GM19438 (cell line): ENCODE measurements at regions not wholly inside any gene's neighbourhood (a gene's known extent, or its start where the extent isn't known, plus 50 kb on each side); places are given as distances from the start of the nearest gene placed in this dataset.

Source experiments
- ATAC-seq: cut with Tn5 transposase; IDR thresholded peaks from one replicate; pipeline ENCODE4 v1.9.1; 2021; ENCODE audit warnings: low read depth; ENCODE audit not compliant: unreplicated experiment

DNA sequence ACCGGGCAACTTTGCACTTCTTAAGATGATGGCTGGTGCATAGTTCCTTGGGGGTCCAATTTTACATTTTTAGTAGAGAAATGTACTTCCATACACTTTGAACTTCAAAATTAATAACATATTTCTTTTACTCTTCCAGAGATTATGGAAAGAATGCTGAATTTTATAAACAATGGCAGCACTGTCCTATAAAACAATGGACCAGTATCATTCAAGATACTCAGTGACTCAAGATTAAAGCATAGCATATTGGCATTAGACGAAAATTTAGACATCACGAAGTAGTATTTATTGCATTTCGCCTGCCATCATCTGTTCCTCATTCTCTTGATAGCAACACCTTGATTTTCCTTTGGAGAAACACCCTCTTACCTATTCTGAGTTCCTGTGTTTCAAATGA is 118.3 kb upstream of the ATF7IP start:
- no peak for ATAC-seq

GRCh38 chr12:14249368-14249767 is 116.1 kb upstream of the ATF7IP start:
- no peak for ATAC-seq

GRCh38 chr12:14252697-14253096 is 112.8 kb upstream of the ATF7IP start:
- ATAC-seq = no peak

DNA sequence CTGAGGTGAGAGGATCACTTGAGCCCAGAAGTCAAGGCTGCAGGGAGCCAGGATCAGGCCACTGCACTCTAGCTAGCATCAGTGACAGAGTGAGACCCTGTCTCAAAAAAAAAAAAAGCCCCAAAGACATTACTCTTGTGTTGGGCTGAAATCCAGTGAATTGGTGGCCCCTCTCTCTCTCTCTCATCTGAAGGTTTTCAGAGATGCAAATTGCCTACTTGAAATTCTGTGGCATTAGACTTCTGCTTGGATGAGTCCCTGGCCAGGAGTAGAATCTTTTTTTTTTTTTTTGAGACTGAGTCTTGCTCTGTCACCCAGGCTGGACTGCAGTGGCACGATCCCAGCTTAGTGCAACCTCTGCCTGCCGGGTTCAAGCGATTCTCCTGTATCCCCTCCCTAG is 112.0 kb upstream of the ATF7IP start:
- no peak for ATAC-seq

DNA sequence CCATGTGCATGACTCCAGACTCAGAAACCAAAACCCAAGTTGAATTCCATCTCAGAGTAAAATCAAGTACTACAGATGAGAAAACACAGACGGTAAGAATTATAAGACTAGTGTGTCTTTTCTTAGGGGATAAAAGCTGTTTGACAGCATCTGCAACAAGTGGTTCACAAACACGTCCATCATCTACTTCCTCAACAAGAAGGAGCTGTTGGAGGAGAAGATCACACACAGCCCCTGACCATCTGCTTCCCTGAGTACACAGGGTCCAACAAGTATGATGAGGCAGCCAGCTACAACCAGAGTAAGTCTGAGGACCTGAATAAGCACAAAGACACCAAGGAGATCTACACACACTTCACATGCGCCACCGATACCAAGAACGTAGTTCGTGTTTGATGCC is 110.7 kb upstream of the ATF7IP start:
- no peak for ATAC-seq

DNA sequence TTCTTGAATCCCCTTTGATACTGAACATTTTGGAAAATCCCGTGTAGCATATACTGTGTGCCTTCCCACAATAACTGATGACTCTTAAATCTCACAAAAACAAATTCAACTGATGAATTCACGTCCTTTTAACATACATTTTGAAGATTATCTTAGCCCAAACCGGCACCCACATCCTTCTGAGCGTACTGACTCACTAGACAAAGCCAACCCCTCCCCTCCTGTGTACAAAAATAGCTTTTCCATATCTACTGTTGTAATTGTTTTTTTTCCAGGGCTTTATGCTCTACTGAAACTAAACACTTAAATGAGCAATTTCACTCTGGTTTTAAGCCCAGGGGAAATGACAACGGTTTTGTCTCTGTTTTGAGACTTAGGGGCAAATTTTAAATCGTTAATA is 109.4 kb upstream of the ATF7IP start:
- ATAC-seq = no peak

GRCh38 chr12:14256555-14257169 is 108.8 kb upstream of the ATF7IP start:
- ATAC-seq = no peak

DNA sequence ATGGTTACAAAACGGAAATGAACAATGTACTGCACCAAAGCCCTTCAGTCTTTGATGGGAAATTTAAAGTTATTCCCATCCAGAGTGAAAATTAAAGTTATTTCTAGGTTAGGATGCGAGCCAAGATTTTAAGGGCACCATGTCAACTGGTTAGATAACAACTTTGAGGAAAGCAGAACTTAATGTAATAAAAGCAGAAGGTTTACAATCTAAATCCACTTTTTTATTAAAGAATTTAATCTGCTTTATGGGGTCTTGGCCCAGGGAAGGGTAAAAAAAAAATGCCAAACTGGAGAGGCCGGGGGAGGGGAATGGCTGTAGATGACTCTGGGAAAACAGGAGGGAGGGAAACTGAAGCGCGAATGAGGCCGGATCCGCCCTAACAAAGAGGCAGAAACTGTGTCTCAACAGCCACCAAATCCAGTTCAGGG is 108.2 kb upstream of the ATF7IP start:
- no peak for ATAC-seq

- ATAC-seq = peak; percentile 45
Measured at GRCh38 chr12:14257734-14258574, 107.5 kb upstream of the ATF7IP start.

DNA sequence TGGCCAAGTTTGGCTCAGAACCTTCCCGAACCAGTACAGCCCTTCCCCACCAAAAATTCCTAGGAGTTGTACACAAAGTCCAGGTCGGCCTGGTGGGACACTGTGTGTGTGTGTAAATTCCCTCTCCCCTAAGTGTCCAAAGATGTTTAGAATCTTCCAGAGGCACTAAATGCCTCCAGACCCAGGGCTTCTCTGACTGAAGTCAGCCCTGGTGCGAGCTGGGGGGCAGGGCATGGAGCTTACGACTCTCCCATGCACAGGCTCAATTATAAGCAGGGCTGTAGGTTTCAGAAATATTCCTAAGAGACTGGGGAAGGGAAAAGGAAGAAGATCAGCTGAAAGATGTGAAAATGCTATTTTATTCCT is 106.9 kb upstream of the ATF7IP start:
- ATAC-seq = no peak

DNA sequence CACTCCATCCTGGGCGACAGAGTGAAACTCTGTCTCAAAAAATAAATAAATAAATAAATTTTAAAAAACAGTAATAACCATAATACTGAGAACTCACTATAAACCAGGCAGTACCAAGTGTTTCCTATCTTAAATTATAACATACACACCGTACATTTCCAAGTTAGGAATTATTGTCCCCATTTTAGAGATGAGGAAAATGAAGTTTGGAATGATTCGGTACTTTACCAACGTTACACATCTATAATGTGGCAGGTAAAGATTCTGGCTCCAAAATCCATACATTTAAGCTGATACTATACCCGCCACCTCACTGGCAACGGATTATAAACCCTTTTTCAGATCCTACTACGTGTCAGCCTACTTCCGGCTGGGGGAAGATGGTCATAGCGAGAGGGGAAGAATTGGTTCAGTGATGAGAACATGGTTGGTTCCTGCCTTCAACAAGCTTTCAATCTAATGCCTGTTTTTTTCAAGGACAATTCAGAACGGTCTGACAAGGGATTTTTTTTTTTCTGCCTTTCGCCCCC is 105.9 kb upstream of the ATF7IP start:
- no peak for ATAC-seq

DNA sequence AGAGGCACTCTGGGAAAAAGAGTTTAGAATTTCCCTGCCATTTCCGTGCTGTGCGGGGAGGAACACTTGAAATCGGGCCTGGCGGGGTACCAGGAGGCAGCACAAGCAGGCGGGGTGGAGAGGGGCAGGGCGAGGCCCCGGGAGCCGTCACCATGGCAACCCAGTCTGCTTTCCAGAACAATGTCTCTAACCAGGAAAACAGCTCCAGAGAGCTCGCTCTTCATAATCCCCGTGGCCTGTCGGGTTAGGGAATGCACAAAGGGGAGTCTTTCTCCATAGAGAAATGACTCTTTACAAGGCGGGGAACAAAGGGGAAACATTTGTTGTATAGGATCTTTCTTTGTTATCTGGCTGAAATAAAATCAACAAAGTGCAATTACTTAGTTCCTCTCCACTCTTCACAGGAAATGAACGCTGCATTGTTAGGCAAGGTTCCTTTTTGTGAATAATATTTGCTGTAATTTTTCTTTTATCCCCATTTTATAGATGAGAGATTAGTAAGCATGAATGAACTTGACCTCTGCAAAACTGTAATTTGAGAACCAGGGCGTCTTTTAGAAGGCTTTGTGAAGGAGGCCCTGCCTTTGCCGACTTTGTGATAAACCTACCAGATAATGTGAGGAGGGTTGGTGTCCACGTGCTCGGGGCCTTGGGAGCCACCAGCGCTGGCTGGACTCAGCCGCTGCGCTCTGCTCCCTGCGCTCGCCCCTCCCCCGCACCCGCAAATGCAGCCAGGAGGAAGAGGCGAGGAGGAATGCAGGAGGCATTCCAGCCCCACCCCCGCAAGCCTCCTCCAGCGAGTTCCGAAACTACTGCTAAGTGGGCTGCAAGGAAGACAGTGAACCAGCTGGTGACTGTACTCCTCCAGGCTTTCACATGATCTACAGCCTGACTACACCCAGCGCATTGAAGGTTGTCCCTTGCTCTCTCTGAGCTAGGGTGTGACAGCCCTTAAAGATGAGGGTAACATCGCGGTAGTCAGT is 105.2 kb upstream of the ATF7IP start:
- ATAC-seq = no peak

- no peak for ATAC-seq
Measured at GRCh38 chr12:14261096-14261495, 104.4 kb upstream of the ATF7IP start.

- no peak for ATAC-seq
Measured at GRCh38 chr12:14261861-14262260, 103.6 kb upstream of the ATF7IP start.

DNA sequence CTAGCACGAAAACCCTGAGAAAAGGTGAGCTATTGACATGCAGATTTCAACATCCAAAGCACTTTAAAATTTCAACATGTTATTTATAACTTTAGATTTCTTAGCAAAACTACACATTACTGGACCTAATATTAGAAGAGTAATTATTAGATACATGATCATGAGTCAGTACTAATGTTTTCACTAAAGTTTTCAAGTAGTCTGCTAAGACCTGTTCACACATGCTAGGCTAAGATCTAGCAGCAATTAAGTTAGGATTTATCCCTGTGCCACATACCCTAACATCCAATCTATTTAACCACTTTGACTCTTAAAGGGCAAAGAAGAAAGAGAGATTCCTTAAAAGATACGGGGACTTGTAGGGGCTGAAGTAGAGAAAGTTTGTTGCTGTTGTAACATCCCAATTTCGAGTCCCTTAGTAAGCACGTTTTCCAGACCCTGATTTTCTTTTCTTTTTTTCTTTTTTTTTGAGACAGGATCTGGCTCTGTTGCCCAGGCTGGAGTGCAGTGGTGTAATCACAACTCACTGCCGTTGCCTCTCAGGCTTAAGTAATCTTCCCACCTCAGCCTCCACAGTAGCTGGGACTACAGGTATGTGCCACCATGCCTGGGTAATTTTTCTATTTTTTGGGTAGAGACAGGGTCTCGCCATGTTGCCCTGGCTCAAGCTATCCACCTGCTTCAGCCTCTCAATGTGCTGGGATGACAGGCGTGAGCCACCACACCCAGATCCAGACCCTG is 102.5 kb upstream of the ATF7IP start:
- ATAC-seq = no peak

- no peak for ATAC-seq
Measured at GRCh38 chr12:14263742-14264141, 101.7 kb upstream of the ATF7IP start.

GRCh38 chr12:14264316-14264715 is 101.2 kb upstream of the ATF7IP start:
- no peak for ATAC-seq

DNA sequence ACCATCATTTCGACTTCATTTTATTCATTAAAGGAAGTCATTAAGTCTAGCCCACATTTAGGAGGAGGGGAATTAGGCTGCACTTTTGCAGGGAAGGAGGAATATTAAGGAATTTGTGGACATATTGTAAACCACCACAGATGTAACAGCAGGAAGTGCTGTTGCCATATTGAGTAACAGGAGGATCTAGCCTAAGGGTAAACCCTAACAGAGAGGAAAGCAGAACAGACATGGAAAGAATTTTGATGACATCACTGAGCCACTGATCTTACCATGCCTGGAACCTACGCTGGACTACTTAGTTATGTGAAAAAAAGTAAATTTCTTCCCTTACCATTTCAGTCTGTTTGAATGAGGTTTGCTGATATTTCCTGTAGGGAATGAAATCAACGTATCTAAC is 100.7 kb upstream of the ATF7IP start:
- no peak for ATAC-seq

DNA sequence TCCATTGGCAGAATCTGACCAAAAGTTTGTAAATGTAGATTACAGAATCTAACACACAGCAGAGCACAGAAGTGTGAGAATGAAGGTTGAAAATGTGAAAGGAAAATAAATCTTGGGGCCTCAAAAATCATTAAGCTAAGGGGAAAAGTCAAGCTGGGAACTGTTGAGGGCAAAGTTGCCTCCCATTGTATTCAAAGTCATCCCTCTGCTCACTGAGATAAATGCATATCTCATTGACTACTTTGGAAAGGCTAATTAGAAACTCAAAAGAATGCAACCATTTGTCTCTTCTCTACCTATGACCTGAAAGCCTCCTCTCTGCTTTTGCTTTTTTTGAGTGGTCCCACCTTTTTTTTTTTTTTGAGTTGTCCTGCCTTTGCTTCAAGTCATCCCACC is 97.4 kb upstream of the ATF7IP start:
- ATAC-seq = no peak

GRCh38 chr12:14270392-14270791 is 95.1 kb upstream of the ATF7IP start:
- no peak for ATAC-seq
